OCI-LY1 (cell line): ENCODE measurements at regions not wholly inside any gene's neighbourhood (a gene's known extent, or its start where the extent isn't known, plus 50 kb on each side); places are given as distances from the start of the nearest gene placed in this dataset.

Experiments used
- CTCF ChIP-seq: fragments of 200-600 bp; sonication (generic), shearing (Covaris generic); IDR thresholded peaks from 2 replicates; pipeline ENCODE4 v1.5.1; 2017; ENCODE audit warnings: mild to moderate bottlenecking, antibody characterized with exemption, low read length, moderate library complexity, mixed read lengths
- EZH2 ChIP-seq: fragments of 200-600 bp; sonication (generic), shearing (Covaris generic); IDR thresholded peaks from 2 replicates; pipeline ENCODE4 v1.8.0; 2017; ENCODE audit warnings: borderline replicate concordance, mixed run types, mild to moderate bottlenecking, antibody characterized with exemption, low read length, moderate library complexity, mixed read lengths

- TF ChIP-seq CTCF = no peak
- TF ChIP-seq EZH2 = no peak
These were observed 114.7 kb upstream of the INTU start for GRCh38 chr4:127518046-127518445.
